ENCODE measurements at regions not wholly inside any gene's neighbourhood (a gene's known extent, or its start where the extent isn't known, plus 50 kb on each side); places are given as distances from the start of the nearest gene placed in this dataset.
"Not testable (repeated sequence)": the region's sequence is repeated elsewhere in the genome, so short reads cannot be mapped to it uniquely, and the experiment has no call there.

DNA sequence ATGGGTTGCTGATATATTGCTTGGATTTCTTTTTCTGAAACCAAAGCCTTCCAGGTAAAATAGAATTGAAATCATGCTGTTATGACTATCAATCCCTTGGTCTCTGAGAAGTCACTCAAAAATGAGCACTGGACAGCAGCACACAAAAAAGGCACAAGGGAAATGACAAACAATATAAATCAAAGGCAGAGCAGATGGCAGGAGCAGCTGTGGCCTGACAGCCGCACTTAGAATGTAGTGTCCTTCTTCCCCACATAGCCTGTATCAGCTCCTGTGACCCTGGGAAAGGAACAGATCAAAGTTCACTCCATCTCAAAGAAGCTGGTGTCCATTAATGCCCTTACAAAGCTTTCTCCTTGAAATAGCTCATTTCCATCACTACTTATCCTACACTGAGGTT, 326.7 kb downstream of the SUCLG1 start:
- DNase-seq (ENCODE audit: low read depth) = no peak

DNA sequence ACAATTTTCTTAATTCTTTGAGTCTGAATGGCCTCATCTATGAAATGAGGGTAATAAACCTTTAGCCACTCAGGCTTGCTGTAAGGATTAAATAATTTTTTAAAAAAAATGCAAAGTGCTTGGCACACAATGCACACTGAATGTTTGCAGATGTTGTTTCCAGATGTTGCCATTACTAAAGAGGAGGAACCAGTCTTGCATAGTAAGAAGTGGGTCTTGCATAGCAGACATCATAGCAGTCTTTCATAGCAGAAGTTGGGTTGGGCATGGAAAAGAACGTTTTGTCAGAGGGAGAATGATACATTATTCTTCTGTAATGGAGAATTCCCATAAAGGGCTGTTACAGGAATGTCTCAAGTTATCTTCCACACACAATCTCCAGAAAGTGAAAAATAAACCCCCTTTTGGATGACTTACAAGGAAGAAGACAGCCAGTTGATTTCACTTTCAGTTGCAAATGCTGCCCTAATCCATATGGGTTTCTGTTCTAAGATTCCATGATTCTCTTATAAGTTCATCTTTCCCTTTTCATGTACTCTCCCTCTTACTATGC, 327.7 kb downstream of the SUCLG1 start:
- no peak for DNase-seq (ENCODE audit: low read depth)

DNA sequence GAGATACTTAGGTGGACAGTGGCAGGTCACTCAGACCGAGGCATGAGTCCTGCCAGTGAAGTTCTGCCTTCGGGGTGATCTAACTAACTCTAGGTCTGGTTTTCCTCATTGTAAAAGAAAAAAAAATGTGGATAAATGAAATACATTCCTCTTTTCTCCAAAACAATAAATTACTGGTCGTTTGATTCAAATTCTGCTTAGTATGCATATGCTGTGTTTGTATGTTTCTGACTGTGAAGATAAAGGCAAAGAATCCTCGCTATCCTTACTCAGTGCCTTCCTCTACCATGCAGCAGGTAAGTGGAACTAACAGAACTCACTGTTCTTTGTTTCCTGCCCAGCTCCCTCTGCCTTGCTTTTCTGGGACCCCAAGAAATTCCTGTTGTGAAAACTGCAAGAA, 330.1 kb downstream of the SUCLG1 start:
- no peak for DNase-seq (ENCODE audit: low read depth)

DNA sequence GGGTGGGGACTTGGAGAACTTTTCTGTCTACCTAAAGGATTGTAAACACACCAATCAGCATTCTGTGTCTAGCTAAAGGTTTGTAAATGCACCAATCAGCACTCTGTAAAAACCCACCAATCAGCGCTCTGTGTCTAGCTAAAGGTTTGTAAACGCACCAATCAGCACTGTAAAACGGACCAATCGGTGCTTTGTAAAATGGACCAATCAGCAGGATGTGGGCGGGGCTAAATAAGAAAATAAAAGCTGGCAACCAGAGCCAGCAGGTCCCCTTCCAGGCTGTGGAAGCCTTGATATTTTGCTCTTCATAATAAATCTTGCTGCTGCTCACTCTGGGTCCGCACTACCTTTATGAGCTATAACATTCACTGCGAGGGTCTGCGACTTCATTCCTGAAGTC, 331.3 kb downstream of the SUCLG1 start:
- DNase-seq (ENCODE audit: low read depth) = not testable (repeated sequence)

DNA sequence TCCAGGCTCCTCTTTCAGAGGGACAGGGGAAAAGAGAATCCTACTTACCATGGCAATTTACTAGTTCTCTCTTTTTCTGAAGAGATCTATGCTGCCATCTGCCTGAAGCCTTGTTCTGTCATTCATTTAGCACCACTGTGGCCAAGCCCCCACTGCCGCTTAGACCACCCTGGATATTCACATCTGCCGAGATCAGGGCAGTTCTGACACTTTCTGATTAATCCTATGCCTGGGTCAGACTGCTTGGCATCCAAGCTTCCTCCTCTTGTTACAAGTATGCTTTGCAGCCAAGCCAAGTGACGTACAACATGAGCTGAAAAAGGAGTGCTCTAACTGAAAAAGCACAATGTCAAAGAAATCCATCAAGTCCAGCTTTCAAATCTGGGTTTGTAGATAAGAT, 332.6 kb downstream of the SUCLG1 start:
- DNase-seq (ENCODE audit: low read depth) = no peak

DNA sequence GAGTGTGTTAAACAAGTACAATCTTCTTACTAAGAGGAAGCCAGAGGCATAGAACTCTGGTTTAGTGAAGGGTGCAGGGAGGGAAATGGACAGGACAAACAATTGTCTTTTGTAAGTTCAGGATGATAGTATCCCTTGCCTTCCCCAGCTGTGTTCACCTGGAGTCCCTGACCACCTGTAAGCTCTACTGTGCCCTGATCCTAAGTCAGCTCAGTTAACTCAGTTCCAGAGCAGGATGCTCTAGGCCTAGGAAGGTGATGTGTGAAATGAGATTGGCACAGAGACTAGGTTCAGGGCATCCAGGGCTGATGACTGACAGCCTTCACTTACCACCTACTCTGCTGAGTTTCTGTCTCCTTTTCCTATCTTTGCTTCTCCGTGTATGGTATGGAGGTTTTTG, 333.0 kb downstream of the SUCLG1 start:
- DNase-seq (ENCODE audit: low read depth) = no peak

DNA sequence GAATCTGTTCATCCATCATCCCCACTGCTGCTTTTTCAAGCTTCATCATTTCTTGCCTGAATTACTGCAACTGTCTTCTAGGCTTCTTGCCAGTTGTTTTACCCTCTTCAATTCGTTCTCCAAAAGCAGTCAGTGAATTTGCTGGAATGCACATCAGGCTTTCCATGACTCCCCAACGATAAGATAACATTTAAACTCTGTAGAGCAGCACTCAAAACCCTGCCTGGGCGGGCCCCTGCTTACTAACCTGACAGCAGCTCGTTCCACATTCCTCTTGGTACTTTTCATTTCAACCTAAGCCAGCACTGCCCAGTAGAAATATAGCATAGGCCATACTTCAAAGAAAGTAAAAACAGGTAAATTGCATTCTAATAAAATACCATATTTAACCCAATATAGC, 342.9 kb downstream of the SUCLG1 start:
- no peak for DNase-seq (ENCODE audit: low read depth)

DNA sequence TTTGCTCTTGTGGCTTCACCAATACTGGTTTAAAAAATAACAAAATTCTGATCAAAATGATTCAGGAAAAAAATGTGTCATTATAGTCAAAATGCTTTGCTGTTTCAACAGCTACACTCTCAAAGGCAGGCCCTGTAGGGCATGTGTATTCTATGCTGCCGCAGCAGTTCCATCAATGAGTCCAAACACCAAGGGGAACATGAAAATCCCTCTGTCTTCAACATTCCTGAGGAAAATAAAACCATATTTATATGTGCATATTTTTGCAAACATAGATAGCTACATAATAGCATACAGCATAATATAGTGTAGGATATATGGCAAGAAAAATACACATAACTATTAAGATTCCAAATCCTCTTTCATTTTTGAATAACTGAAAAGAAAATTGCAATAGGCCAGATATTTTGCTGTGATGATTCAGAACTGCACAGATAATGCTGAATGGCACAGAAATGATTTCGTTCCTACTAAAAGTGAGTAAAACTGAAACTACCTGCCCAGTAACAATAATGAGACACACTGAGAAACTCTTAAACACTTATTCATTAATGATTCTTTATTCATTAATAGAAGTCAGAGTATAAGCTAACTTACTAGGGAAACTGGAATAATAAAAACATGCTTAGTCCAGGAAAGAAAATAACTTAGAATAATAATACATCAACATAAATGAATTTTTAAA, 343.8 kb downstream of the SUCLG1 start:
- no peak for DNase-seq (ENCODE audit: low read depth)

DNA sequence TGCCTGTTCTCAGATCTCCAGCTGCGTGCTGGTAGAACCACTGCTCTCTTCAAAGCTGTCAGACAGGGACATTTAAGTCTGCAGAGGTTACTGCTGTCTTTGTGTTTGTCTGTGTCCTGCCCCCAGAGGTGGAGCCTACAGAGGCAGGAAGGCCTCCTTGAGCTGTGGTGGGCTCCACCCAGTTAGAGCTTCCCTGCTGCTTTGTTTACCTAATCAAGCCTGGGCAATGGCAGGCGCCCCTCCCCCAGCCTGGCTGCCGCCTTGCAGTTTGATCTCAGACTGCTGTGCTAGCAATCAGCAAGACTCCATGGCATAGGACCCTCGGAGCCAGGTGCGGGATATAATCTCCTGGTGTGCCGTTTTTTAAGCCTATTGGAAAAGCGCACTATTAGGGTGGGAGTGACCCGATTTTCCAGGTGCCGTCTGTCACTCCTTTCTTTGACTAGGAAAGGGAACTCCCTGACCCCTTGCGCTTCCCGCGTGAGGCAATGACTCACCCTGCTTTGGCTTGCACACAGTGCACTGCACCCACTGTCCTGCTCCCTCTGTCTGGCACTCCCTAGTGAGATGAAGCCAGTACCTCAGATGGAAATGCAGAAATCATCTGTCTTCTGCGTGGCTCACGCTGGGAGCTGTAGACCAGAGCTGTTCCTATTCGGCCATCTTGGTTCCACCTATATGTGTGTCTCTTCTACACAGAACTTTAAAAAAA, 355.1 kb downstream of the SUCLG1 start:
- DNase-seq (ENCODE audit: low read depth) = not testable (repeated sequence)

DNA sequence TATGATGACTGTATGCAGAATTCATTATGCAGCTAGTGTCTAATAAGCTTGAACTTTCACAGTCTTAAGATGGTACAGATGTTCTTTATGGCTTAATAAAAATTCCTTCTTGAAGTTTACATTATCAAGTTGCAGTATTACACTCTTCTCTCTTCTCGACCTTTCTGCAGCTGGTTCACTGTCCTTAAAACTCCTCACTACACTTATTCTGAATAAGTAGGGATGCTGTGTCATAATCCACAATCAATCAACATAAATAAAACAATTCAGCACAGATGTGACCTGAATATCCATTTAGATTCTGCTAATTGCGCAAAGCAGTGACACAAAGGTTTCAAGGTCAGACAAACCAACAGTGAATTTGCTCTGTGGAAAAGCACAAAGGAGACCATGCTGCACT, 356.8 kb downstream of the SUCLG1 start:
- no peak for DNase-seq (ENCODE audit: low read depth)

DNA sequence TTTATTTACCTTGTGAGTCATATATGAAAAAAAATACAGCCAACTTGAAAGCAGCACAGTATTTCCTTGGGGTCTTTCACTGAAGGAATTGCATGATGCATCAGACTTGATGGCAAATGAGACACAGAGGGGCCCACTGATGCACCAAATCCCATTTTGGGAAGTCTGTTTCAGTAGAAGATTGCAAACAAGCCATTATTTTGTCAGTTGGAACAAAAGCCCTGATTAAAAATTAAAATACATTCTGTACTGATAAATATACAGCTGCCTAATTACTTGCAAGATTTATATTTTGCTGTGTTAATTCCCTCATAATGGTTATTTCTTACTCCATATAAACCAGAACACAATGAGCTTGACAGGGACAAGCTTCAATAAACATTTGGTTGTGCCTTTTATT, 370.4 kb downstream of the SUCLG1 start:
- DNase-seq (ENCODE audit: low read depth) = no peak

DNA sequence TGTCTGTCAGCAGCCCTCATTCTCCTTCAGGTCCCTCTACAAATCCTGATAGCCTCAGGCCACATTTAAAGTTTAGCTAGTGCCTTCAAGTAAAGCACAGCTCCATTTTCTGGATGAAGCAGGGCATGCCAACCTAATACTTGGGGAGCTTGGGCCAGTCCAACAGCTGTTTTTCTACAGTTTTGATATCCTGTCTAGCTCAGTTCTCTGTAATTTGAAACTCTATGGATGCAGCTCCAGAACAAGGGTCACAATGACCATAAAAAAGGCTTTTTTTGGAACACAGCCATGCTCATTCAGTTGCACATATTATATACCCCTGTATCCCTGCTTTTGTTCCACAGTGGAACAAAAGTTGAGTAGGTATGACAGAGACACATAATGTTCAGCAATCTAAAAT, 373.5 kb downstream of the SUCLG1 start:
- DNase-seq (ENCODE audit: low read depth) = no peak

DNA sequence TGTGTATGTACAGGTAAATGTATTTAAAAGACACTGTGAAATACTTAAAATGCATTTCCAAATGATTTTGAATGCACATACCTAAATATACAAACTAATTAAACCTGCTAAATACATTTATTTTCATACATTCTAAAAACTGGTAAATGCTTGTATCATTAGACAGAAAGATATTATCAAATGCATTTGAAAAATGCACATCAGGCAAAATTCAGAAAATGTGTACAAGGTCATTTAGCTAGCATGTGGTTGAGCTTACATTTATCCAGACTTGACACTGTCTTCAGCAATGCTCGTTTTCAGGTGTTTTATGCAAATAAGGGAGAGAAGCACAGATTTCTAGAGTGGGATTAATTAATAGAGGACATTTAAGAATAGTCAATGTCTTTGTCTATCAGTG, 374.2 kb downstream of the SUCLG1 start:
- DNase-seq (ENCODE audit: low read depth) = no peak

DNA sequence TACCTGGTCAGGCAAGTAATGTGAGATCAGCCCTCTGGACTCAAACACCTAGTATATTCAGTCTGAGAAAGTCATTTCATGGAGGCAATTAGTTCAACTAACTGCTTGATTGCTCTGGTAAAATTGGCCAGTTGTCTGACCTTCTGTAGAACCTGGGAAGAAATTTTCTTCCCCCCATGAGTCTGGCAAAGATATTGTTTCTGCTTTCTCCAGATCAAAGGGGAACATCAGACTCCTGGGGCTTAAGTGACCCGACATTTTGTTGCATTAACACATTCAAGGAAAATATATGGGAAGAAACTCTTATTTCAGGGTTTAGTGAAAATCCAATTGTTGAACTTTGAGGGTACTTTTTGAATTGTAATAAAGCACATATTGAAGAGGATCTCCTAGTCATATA, 375.1 kb downstream of the SUCLG1 start:
- no peak for DNase-seq (ENCODE audit: low read depth)

DNA sequence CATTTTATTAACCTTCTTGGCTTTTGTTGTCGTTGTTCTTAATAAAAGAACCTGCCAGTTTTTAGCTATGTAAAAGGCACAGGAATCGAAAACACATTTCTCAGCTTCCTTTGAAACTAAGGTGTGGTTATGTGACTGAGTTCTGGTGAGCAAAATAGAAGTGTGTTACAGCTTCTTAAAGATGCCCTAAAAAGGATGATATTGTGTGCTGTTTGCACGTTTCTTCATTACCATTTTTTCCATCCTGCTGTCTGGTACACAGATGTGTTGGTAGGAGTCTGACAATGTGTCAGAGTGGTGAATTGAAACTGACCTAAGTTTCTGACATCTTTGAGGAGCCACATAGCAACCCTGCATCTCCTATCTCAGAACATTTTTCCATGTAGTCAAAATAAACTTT, 380.6 kb downstream of the SUCLG1 start:
- DNase-seq (ENCODE audit: low read depth) = no peak

DNA sequence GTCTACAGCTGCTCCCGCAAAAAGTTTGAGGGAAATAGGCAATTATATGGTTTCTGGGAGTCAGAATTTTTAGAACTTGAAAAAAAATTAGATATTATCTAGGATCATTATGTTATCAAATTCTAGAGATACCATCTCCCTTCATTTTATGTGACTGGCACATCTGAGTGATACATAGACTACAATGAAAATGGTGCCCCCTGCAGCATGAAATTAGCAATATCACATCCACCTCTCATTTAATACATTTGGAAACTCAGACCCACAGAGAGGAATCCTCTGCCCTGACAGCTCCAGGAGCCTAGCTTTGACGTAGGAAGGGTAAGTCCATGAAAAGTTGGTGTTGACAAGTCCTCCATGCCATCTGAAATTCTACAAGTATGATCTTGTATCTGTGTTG, 381.6 kb downstream of the SUCLG1 start:
- DNase-seq (ENCODE audit: low read depth) = no peak

DNA sequence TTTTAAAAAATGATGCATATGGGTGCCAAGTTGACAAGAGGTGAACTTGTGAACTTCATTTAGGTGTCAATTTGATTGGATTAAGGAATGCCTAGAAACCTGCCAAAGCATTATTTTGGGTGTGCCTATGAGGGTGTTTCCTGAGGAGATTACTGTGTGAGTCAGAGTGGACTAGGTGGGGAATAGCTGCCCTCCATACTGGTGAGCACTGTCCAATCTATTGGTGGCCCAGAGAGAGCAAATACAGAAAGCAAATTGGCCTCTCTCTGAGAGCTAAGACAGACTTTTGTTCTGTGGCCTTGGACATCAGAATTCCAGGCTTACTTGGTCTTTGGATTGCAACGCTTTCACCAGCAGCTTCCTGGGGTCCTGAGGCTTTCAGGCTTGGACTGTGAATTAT, 388.0 kb downstream of the SUCLG1 start:
- no peak for DNase-seq (ENCODE audit: low read depth)

DNA sequence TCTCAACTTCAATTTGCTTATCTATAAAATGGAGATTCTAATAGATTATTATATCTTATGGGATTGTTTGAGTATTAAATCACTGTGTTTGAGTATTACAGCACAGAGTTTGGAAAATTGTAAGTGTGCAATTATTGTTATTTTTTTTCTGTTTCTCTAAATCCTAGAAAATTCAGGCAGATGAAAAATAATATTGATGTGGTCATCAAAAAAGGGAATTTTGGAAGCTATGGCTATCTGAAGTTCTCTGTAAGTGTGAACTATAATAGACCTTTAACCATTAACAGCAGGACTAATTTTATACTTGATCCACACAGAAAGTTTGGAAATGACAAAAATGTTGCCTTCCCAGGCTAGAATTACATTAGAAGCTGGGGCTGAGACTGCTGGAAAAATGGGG, 393.2 kb downstream of the SUCLG1 start:
- no peak for DNase-seq (ENCODE audit: low read depth)

DNA sequence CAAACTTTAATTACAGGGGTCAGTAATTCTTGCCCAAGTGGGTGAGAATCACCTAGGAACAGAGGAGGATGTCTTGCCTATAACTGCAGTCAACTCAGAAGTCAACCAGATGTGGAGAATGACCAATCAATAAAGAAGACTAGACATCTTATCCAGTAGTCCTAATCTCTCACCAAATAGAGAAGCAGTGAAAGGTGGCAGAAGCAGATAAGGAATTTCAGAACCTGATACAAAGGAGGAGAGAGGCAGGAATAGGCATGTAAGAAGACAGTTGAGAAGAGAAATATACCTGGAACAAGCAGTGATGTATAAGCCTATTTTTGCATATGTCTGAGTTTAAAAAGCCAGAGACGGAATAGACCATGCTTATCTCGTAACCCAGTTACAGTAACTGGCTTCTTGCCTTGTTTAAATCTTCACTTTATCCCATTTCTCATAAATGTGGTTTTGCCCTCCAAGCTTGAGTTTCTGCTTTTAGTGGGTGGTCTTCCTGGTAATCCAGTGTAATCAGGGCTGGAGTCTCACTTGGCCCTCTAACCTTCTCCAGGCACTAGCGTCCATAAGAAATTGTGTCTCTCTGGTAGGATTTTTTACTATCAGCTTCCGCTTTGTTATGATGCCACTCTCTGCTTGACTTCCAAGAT, 401.0 kb downstream of the SUCLG1 start:
- no peak for DNase-seq (ENCODE audit: low read depth)

DNA sequence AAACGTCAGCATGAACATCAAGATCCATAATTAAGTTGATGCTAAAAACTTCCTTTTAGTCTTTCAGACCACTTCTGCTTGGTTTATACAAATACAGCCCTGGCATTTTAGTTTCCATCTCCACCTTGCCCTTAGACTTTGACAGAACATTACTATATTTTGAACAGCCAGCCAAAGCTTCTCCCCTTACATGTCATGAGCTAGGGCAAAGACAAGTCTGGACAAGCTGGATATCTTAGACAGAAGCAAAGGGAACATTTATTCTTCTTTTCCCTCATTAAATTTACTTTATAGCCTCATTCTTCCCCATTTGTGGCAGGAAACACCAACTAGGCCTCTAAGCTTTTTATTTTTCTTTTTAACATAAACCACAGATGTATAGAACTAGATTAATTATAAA, 403.3 kb downstream of the SUCLG1 start:
- DNase-seq (ENCODE audit: low read depth) = no peak

DNA sequence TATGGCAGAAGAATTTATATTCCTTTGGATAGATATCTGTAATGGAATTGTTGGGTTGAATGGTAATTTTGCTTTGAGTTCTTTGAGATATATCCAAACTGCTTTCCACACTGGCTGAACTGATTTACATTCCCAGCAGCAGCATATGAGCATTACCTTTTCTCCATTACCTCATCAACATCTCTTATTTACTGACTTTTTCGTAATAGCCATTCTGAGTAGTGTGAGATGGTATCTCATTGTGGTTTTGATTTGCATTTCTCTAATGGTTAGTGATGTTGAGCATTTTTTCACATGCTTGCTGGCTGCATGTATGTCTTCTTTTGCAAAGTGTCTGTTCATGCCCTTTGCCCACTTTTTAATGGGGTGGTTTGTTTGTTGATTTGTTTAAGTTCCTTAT, 404.5 kb downstream of the SUCLG1 start:
- DNase-seq (ENCODE audit: low read depth) = not testable (repeated sequence)

DNA sequence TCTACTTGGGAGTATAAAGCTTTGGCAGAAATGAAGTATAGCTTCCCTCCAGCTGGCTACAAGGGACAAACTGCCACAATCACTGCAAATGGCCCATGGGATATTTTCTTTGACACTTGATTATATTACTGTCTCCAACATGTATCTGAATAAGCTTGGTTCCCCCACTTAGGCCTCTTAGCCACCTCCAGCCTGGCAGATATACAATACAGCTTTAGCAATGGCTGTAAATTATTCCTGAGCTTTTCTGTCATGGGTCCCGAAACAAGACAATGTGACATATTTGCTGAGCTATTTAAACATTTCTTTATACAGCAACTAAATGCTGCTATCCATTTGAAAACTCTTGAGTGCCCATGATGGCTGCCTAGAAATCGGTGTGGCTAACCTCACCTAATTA, 406.2 kb downstream of the SUCLG1 start:
- no peak for DNase-seq (ENCODE audit: low read depth)

DNA sequence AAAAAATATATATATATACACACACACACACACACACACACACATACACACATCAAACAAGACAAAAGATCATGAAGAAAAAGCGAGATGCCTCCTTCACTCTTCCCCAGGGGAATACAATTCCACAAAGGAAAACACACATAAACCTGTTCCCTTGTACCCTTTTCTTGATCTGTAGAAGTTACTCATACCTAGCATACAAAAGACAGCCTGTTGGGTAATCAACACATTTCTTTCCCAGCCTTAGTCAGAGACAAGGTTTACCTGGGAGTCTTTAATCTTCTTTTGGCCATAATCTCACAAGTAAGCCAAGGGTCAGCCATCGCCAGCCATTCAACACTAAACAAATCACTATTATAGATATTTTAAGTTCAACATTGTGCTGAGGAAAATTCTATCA, 407.0 kb downstream of the SUCLG1 start:
- DNase-seq (ENCODE audit: low read depth) = no peak
